ENCODE measurements at regions not wholly inside any gene's neighbourhood (a gene's known extent, or its start where the extent isn't known, plus 50 kb on each side); places are given as distances from the start of the nearest gene placed in this dataset.
A peak's percentile ranks its signal among the peaks of the same experiment; 100 is the strongest.

DNA sequence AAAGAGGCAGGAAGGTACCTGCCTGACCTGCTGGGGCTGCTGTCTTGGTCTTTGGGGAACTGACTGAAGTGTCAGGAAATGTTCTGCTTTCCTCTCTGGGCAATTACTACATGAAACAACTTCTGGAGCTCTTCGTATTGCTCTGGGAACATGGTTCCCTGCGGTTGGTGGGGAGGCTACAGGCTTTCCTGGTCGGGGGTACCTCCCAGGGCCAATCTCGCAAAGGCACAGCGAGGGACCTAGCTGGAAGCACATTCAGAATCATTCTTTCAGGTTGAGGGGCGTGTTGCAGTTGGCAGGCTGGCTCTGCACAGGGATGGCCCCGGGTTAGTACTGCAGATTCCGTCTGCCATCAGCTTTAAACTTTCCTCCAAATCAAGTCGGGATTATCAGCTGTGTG is 88.9 kb upstream of the RANBP3L start:
- intact Hi-C loops (cut with micrococcal nuclease; ENCODE audit: unreplicated experiment), result no loop called here
- POLR2A ChIA-PET, result interaction anchor here (0.5 to 1.7 kb wide), 5 partner anchors 10 to 229 kb away, joined by 3 to 4 read pairs (median 3); no protein-coding TSS in a partner anchor

DNA sequence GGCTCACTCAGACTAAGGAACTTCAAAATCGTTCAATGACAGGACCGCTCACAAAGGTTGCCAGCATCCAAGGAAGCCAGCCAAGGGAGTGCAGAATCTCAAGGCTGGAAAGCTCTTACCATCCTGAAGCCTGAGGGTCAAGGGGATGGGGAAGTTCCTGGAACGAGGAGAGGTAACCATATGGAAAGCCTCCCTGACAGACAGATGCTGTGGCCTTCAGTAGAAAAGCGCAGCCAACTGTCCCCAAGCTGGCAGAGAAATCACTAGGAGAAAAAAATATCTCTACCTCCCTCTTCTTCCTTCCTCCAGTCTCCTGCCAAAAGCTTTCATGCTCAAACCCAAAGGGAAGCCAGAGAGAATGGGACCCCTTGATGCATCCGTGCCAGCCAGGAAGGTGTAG is 90.5 kb upstream of the RANBP3L start:
- ChIA-PET CTCF (ENCODE audit: unreplicated experiment) (interaction anchor here (1.4 kb wide), 1 partner anchor 214 kb away, joined by 3 read pairs; no protein-coding TSS in a partner anchor), POLR2A (interaction anchor here (0.6 to 1.0 kb wide), 2 partner anchors 150 to 322 kb away, joined by 3 to 5 read pairs; no protein-coding TSS in a partner anchor)
- no peaks in the 10 kb centered on the region for H4K20me1 ChIP-seq (ENCODE audit: insufficient read depth, low read length)
- no TSS peak for BruUV-seq (replicated peaks)
- peak overlapping the region; percentile 30; the same call in 1 of the 2 replicates for H2AFZ ChIP-seq (ENCODE audit: low read length)
- H3K4me3 ChIP-seq (ENCODE audit: low read depth, low read length, poor library complexity, severe bottlenecking), result no peak overlapping the region
- H3K4me2 ChIP-seq (ENCODE audit: low read length), result no peak overlapping the region
- H3K79me2 ChIP-seq (ENCODE audit: insufficient read depth, low read depth, low read length), result no peaks in the 10 kb centered on the region
- H3K9me2 ChIP-seq (ENCODE audit: insufficient read depth, low read length), result no peaks in the 10 kb centered on the region
- H3K27ac ChIP-seq (ENCODE audit: low read depth, low read length, poor library complexity, severe bottlenecking), result no peak overlapping the region
- TF ChIP-seq, protein P1, sequence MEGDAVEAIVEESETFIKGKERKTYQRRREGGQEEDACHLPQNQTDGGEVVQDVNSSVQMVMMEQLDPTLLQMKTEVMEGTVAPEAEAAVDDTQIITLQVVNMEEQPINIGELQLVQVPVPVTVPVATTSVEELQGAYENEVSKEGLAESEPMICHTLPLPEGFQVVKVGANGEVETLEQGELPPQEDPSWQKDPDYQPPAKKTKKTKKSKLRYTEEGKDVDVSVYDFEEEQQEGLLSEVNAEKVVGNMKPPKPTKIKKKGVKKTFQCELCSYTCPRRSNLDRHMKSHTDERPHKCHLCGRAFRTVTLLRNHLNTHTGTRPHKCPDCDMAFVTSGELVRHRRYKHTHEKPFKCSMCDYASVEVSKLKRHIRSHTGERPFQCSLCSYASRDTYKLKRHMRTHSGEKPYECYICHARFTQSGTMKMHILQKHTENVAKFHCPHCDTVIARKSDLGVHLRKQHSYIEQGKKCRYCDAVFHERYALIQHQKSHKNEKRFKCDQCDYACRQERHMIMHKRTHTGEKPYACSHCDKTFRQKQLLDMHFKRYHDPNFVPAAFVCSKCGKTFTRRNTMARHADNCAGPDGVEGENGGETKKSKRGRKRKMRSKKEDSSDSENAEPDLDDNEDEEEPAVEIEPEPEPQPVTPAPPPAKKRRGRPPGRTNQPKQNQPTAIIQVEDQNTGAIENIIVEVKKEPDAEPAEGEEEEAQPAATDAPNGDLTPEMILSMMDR (conservative IDR thresholded peaks at IDR 0.05; ENCODE audit: low read length), result no peak
- TF ChIP-seq EZH2phosphoT487 (IDR thresholded peaks at IDR 0.05; ENCODE audit: borderline replicate concordance, low read depth, low read length), result no peak
- DNase-seq (ENCODE audit: low spot score), result no peak
- no peaks in the 10 kb centered on the region for H3K36me3 ChIP-seq (ENCODE audit: insufficient read depth, low read length)
- H3K4me1 ChIP-seq (ENCODE audit: insufficient read depth, low read length, poor library complexity, severe bottlenecking), result peaks cover 62% of the 10 kb centered on the region
- H3K9me3 ChIP-seq (ENCODE audit: low read length), result no peaks in the 10 kb centered on the region
- intact Hi-C loops (cut with micrococcal nuclease; ENCODE audit: unreplicated experiment), result no loop called here

More for the DNA sequence above, 88.9 kb upstream of the RANBP3L start:
- Histone ChIP-seq H3K4me1 (ENCODE audit: insufficient read depth, low read length, poor library complexity, severe bottlenecking) (peaks cover 46% of the 10 kb centered on the region), H3K9me3 (ENCODE audit: low read length) (no peaks in the 10 kb centered on the region), H3K4me2 (ENCODE audit: low read length) (no peak overlapping the region), H3K36me3 (ENCODE audit: insufficient read depth, low read length) (no peaks in the 10 kb centered on the region), H3K27ac (ENCODE audit: low read depth, low read length, poor library complexity, severe bottlenecking) (no peak overlapping the region), H4K20me1 (ENCODE audit: insufficient read depth, low read length) (no peaks in the 10 kb centered on the region), H2AFZ (ENCODE audit: low read length) (no peak overlapping the region), H3K4me3 (ENCODE audit: low read depth, low read length, poor library complexity, severe bottlenecking) (no peak overlapping the region), H3K9me2 (ENCODE audit: insufficient read depth, low read length) (no peaks in the 10 kb centered on the region), H3K79me2 (ENCODE audit: insufficient read depth, low read depth, low read length) (no peaks in the 10 kb centered on the region)
- CTCF ChIA-PET (ENCODE audit: unreplicated experiment), result interaction anchor here (0.6 kb wide), 1 partner anchor 150 kb away, joined by 3 read pairs; no protein-coding TSS in a partner anchor
- no peak for DNase-seq (ENCODE audit: low spot score)
- BruUV-seq (replicated peaks), result no TSS peak
- no peak for TF ChIP-seq EZH2phosphoT487 (IDR thresholded peaks at IDR 0.05; ENCODE audit: borderline replicate concordance, low read depth, low read length)
- TF ChIP-seq, protein P1 (conservative IDR thresholded peaks at IDR 0.05; ENCODE audit: low read length), result no peak

DNA sequence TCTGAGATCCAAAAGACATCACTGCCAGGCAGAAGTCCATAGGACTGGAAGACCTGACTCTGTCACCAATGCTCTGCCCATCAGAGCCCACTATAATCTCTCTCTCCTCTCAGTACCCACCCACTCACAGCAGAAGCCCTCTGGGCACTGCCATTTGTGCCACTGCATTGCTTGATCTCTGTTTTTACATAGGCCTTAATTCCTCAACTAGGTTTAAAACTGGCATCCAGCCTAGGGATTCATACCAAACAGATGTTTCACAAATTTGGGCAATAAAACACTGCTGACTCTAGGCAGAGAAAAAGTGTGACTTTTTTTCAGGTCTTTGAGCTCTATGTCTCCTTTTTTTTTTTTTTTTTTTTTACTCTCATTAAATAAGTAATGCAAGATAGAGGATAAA is 91.1 kb upstream of the RANBP3L start:
- no TSS peak for BruUV-seq (replicated peaks)
- Histone ChIP-seq H3K4me1 (ENCODE audit: insufficient read depth, low read length, poor library complexity, severe bottlenecking) (peaks cover 68% of the 10 kb centered on the region), H2AFZ (ENCODE audit: low read length) (peak overlapping the region; percentile 30; the same call in 1 of the 2 replicates), H3K27ac (ENCODE audit: low read depth, low read length, poor library complexity, severe bottlenecking) (no peak overlapping the region), H3K36me3 (ENCODE audit: insufficient read depth, low read length) (no peaks in the 10 kb centered on the region), H3K4me2 (ENCODE audit: low read length) (no peak overlapping the region), H3K9me2 (ENCODE audit: insufficient read depth, low read length) (no peaks in the 10 kb centered on the region), H3K4me3 (ENCODE audit: low read depth, low read length, poor library complexity, severe bottlenecking) (no peak overlapping the region), H3K9me3 (ENCODE audit: low read length) (no peaks in the 10 kb centered on the region), H4K20me1 (ENCODE audit: insufficient read depth, low read length) (no peaks in the 10 kb centered on the region), H3K79me2 (ENCODE audit: insufficient read depth, low read depth, low read length) (no peaks in the 10 kb centered on the region)
- intact Hi-C loops (cut with micrococcal nuclease; ENCODE audit: unreplicated experiment), result no loop called here
- ChIA-PET POLR2A (interaction anchor here (0.6 to 0.8 kb wide), 2 partner anchors 85 to 971 kb away, joined by 4 read pairs; no protein-coding TSS in a partner anchor), CTCF (ENCODE audit: unreplicated experiment) (interaction anchor here (1.4 kb wide), 1 partner anchor 214 kb away, joined by 3 read pairs; no protein-coding TSS in a partner anchor)
- no peak for DNase-seq (ENCODE audit: low spot score)
- TF ChIP-seq EZH2phosphoT487 (IDR thresholded peaks at IDR 0.05; ENCODE audit: borderline replicate concordance, low read depth, low read length), result no peak
- TF ChIP-seq, protein P1 (conservative IDR thresholded peaks at IDR 0.05; ENCODE audit: low read length), result no peak
